Astrocyte of the spinal cord (primary cell): ENCODE measurements at regions not wholly inside any gene's neighbourhood (a gene's known extent, or its start where the extent isn't known, plus 50 kb on each side); places are given as distances from the start of the nearest gene placed in this dataset.

Experiments
- DNase-seq: peaks from one replicate; pipeline ENCODE4 v3.0.0; 2011; ENCODE audit warnings: low read depth, low spot score
- H3K4me3 ChIP-seq: 2 replicates; pipeline ENCODE4 v1.5.1; 2011; ENCODE audit warnings: low read depth, mild to moderate bottlenecking, low read length, moderate library complexity
- in situ Hi-C: cut with HindIII; loops from 2 replicates; pipeline ENCODE4 v1.10.0; 2017; ENCODE audit warnings: low sequenced_read_pairs
- TF ChIP-seq, protein P1 (sequence below): IDR thresholded peaks from 2 replicates; pipeline ENCODE4 v1.5.1; 2012; ENCODE audit warnings: low read depth, mild to moderate bottlenecking, low read length, inconsistent platforms

DNA sequence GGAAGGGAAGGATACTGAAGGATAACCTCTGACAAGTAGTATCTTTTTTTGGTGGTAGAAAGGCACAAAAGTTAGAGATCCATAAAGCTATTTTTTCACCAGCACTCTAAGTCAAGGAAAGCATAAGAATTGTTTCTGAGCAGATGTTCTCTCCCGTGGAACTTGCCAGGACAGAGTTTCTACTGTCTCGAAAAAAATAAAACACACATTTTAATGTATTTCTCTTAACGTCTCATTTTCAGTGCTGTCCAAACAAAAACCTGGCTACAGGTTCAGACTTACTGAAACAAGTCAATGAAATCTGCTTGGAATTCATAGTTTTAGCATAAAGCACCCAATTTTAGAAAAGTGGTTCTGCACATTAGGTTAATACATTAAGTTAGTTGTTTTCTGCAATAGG, 338.3 kb downstream of the LTN1 start:
- no peak for DNase-seq
- in situ Hi-C loops, result no loop called here
- no peak overlapping the region for H3K4me3 ChIP-seq
- TF ChIP-seq, protein P1, sequence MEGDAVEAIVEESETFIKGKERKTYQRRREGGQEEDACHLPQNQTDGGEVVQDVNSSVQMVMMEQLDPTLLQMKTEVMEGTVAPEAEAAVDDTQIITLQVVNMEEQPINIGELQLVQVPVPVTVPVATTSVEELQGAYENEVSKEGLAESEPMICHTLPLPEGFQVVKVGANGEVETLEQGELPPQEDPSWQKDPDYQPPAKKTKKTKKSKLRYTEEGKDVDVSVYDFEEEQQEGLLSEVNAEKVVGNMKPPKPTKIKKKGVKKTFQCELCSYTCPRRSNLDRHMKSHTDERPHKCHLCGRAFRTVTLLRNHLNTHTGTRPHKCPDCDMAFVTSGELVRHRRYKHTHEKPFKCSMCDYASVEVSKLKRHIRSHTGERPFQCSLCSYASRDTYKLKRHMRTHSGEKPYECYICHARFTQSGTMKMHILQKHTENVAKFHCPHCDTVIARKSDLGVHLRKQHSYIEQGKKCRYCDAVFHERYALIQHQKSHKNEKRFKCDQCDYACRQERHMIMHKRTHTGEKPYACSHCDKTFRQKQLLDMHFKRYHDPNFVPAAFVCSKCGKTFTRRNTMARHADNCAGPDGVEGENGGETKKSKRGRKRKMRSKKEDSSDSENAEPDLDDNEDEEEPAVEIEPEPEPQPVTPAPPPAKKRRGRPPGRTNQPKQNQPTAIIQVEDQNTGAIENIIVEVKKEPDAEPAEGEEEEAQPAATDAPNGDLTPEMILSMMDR, result no peak

DNA sequence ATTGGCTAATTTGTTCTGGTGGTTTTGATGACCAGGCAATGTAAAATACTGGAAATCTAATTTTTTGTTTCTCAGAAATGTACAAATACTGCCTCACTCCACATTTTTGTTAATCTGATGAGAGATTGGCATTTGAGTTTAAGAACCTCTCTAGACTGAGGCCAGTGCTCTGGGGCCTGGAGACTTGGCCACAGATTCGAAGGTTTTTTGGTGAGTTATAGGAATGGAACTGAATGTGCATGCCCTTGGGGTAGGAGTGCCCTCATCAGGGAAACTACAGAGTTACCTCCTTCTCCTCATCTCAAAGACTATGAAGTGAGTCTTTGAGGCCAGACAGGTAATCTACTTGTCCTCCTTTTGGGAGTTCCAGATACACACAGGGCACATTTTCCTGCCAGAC, 347.9 kb downstream of the LTN1 start:
- TF ChIP-seq, protein P1, result no peak
- H3K4me3 ChIP-seq, result no peak overlapping the region
- in situ Hi-C loops, result no loop called here
- no peak for DNase-seq

DNA sequence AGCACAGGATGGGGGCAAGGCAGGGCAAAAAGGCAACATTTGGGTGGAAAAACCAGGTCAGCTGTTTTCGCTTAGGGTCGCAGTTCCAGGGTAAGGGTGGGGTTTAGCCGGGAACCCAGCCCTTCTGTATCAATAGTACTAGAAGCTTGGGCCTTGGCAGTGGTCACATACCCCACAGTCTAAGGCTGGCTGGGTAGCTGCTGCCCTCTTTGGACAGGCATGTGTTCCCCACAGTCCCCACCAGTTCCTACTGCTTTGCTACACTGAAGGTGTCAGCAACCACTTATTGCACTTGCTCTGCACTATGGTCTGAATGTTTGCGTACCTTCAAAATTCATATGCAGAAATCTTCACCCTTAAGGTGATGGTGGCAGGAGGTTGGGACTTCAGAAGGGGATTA, 349.8 kb downstream of the LTN1 start:
- no peak overlapping the region for H3K4me3 ChIP-seq
- DNase-seq, result no peak
- in situ Hi-C loops, result no loop called here
- TF ChIP-seq, protein P1, result no peak

- DNase-seq, result no peak
- H3K4me3 ChIP-seq, result no peak overlapping the region
- TF ChIP-seq, protein P1, result no peak
- in situ Hi-C loops, result no loop called here
These were observed 350.9 kb downstream of the LTN1 start for GRCh38 chr21:28641731-28642130.

DNA sequence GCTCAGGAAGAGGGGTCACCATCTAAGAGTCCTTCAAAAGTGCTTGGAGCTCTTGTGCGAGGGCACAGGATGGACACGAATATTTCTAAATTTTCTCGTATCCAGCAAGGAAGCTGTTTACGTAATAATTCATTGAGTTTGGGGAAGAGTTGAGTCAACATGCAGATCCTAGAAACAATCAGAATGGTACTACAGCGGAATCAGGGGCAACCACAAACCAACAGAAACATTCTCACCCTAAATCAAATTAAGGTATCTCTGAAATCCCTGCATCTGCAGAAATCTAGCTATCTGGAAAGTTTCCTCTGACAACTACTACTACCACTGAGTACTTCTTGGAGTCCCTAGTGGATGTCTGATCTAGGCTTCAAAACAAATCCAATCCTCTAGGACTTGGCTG, 352.4 kb downstream of the LTN1 start:
- TF ChIP-seq, protein P1, result no peak
- no peak overlapping the region for H3K4me3 ChIP-seq
- in situ Hi-C loops, result no loop called here
- DNase-seq, result no peak

DNA sequence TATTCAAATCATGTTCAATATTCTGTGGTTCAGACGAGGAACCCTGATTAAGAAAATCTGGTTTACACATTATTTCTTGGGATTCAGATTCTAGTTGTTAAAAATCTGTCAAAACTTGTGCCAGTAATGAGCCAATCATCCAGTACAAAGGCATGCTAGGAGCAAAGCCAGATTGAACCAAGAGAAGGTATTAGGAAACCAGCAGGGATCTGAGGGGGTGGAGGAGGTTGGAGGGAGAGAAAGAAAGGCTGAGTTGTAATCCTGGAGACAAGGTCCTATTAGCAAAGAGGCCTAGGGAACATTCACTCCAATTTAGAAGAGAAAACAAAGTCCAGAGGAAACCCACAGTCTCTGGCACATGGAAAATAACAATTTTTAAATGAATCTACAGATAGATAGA, 352.9 kb downstream of the LTN1 start:
- in situ Hi-C loops, result no loop called here
- TF ChIP-seq, protein P1, result no peak
- no peak overlapping the region for H3K4me3 ChIP-seq
- no peak for DNase-seq
